ENCODE measurements at regions not wholly inside any gene's neighbourhood (a gene's known extent, or its start where the extent isn't known, plus 50 kb on each side); places are given as distances from the start of the nearest gene placed in this dataset.

DNA sequence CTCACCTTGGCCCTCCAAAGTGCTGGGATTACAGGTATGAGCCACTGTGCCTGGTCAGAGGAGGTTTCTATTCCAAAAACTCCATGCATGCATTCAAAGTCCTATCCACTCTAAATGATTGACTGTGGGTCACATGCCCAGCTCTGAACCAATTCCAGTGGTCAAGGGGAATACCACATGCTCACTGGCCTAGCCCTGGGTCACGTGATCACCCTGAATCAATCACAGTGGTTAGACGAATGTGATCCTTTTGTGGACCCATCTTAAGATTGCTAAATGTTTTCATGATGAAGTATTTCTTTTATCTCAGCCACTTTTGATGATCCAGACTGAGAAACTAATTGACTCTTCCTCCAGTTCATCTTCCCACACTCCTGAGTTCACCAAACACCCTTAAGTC, 475.8 kb downstream of the PREX1 start:
- no peaks in the 10 kb centered on the region for H3K4me1 ChIP-seq (ENCODE audit: insufficient read depth, low read length)
- H3K9me3 ChIP-seq (ENCODE audit: control insufficient read depth in 1 of 2, low read length in 2 of 2): no peaks in the 10 kb centered on the region
- H3K27ac ChIP-seq (ENCODE audit: low read depth, low read length): no peak overlapping the region
- H3K4me3 Mint-ChIP-seq: no peak overlapping the region
- no peaks in the 10 kb centered on the region for H3K36me3 ChIP-seq (ENCODE audit: insufficient read depth, low read length)
- H3K4me3 ChIP-seq (ENCODE audit: low read length in 2 of 2): no peak overlapping the region
- H3K4me1 Mint-ChIP-seq: no peaks in the 10 kb centered on the region
- H3K9me3 Mint-ChIP-seq: peaks cover 0 to 14% (median 6%) of the 10 kb centered on the region in 8 donors
- peaks cover 8 to 10% of the 10 kb centered on the region in 2 donors for H3K27me3 Mint-ChIP-seq
- ChIA-PET POLR2A (ENCODE audit: partially characterized antibody) (no interaction called here), CTCF (ENCODE audit: partially characterized antibody) (no interaction called here)
- H3K27ac Mint-ChIP-seq: no peak overlapping the region
- intact Hi-C loops (cut with micrococcal nuclease): no loop called here
- DNase-seq: no peak
- no peaks in the 10 kb centered on the region for H3K36me3 Mint-ChIP-seq
- H3K27me3 ChIP-seq (ENCODE audit: insufficient read depth, low read length): no peaks in the 10 kb centered on the region

DNA sequence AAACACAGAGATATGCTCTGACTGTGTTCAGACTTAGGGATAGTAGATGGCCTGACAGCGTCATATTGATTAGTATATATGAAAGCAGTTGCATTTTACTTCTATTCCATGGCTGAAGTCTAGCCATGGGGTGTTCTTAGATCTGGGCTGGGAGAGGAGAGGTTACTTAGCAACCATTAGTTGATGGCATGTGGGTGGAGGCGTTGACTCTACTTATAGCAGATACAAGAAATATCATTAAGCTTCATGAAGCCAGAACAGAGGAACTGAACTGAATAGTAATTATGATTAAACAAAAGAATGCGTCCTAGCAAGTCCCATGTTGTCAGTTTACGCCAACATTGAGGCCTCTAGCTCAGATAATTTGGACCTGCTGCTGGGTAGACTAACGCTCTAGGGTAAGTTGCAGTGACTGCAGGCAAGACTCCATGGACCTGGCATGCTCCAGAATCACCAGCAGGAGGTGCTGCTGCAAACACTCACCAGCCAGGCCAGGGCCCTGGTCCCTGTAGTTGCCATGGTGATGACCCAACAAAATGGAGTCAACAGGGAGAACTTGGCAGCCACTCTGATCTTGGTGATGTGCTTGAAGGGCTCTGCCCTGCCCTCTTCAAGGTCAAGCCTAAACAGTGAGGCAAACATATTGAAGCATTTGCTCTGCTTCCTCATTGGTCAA, 477.3 kb downstream of the PREX1 start:
- Mint-ChIP-seq H3K9me3 (peaks cover 0 to 11% (median 5%) of the 10 kb centered on the region in 8 donors), H3K27ac (no peak overlapping the region), H3K4me1 (no peaks in the 10 kb centered on the region), H3K4me3 (no peak overlapping the region), H3K36me3 (no peaks in the 10 kb centered on the region), H3K27me3 (peaks cover 6 to 10% of the 10 kb centered on the region in 2 donors)
- H3K9me3 ChIP-seq (ENCODE audit: control insufficient read depth in 1 of 2, low read length in 2 of 2): no peaks in the 10 kb centered on the region
- no peaks in the 10 kb centered on the region for H3K36me3 ChIP-seq (ENCODE audit: insufficient read depth, low read length)
- H3K27ac ChIP-seq (ENCODE audit: low read depth, low read length): no peak overlapping the region
- CTCF ChIA-PET (ENCODE audit: partially characterized antibody): no interaction called here
- no peaks in the 10 kb centered on the region for H3K27me3 ChIP-seq (ENCODE audit: insufficient read depth, low read length)
- DNase-seq: no peak
- H3K4me1 ChIP-seq (ENCODE audit: insufficient read depth, low read length): no peaks in the 10 kb centered on the region
- intact Hi-C loops (cut with micrococcal nuclease): no loop called here
- POLR2A ChIA-PET (ENCODE audit: partially characterized antibody): no interaction called here
- no peak overlapping the region for H3K4me3 ChIP-seq (ENCODE audit: low read length in 2 of 2)

DNA sequence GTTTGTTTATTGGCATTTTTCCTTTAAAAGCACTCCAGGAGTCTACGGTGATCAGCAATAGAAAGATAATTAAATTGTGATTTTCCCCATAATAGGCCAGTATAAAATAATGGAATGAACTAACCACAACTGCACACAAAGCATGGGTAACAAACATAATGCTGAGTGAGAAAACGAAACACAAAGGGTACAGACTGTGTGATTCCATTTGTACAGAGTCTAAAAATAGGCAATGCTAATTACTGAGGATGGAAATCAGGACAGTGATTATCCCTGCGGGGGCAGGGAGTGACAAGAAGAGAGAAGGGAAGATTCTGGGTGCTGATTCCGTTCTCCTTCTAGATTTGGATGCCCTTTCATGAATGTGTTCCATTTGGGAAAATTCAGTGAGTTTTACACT, 478.1 kb downstream of the PREX1 start:
- H3K27me3 ChIP-seq (ENCODE audit: insufficient read depth, low read length): no peaks in the 10 kb centered on the region
- Mint-ChIP-seq H3K27ac (no peak overlapping the region), H3K36me3 (no peaks in the 10 kb centered on the region), H3K4me3 (no peak overlapping the region), H3K27me3 (peaks cover 6 to 10% of the 10 kb centered on the region in 2 donors), H3K9me3 (peaks cover 0 to 11% (median 2%) of the 10 kb centered on the region in 8 donors), H3K4me1 (no peaks in the 10 kb centered on the region)
- no peaks in the 10 kb centered on the region for H3K36me3 ChIP-seq (ENCODE audit: insufficient read depth, low read length)
- intact Hi-C loops (cut with micrococcal nuclease): no loop called here
- ChIA-PET CTCF (ENCODE audit: partially characterized antibody) (no interaction called here), POLR2A (ENCODE audit: partially characterized antibody) (no interaction called here)
- DNase-seq: no peak
- H3K9me3 ChIP-seq (ENCODE audit: control insufficient read depth in 1 of 2, low read length in 2 of 2): no peaks in the 10 kb centered on the region
- H3K4me1 ChIP-seq (ENCODE audit: insufficient read depth, low read length): no peaks in the 10 kb centered on the region
- no peak overlapping the region for H3K27ac ChIP-seq (ENCODE audit: low read depth, low read length)
- H3K4me3 ChIP-seq (ENCODE audit: low read length in 2 of 2): no peak overlapping the region

DNA sequence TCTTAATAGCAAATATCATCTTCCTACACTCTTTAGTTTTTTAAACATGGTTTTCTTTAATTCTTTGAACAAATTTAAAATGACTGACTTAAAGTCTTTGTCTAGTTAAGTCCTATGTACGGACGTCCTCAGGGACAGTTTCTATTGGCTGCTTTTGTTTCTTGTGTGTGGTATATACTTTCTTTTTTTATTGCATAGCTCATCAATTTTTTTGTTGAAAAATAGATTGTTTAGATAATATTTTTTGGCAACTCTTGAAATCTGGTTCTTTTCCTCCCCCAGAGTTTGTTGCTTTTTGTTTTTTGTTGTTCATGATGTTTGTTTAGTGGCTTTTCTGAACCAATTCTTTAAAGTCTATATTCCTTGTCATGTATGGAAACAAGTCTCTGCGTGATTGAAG, 479.8 kb downstream of the PREX1 start:
- POLR2A ChIA-PET (ENCODE audit: partially characterized antibody): no interaction called here
- CTCF ChIA-PET (ENCODE audit: partially characterized antibody): no interaction called here

DNA sequence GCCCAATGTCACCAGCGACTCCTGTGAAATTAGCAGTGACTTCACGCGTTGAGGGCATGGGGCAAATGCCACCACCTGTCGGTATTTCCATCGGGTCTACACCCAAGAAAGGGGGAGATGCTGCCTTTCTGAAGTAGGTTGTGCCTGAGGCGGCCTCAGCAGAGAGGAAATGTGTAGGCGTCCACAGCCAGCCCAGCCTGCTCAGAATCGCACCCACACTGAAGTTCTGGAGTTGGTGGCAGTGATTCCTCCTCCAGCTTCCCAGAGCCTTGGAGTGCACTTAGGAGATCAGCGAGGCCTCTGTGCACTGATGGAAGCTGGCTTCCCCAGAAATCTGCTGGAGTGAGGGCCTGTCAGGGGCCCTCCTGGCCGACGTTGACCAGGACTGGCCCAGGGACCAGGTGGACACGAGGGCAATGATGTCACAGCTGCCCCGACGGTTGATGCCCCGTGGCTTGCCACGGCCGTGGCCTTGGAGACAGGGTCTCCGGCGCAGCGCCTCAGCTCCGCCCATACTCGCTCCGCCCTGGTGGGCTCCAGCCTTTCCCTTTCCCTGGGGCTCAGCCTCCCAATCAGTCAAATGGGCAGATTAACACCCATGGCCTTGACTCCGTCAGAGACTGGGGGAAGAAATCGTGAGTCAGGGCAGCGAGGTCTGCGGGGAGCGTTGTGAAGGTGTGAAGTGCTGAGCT, 484.8 kb downstream of the PREX1 start:
- no peaks in the 10 kb centered on the region for H3K27me3 ChIP-seq (ENCODE audit: insufficient read depth, low read length)
- Mint-ChIP-seq H3K27ac (no peak overlapping the region), H3K27me3 (peaks cover 18 to 19% of the 10 kb centered on the region in 2 donors), H3K4me1 (peaks cover 0 to 5% (median under 1%) of the 10 kb centered on the region in 4 donors), H3K9me3 (peaks cover 0 to 2% (median 0%) of the 10 kb centered on the region in 8 donors), H3K36me3 (no peaks in the 10 kb centered on the region), H3K4me3 (no peak overlapping the region)
- POLR2A ChIA-PET (ENCODE audit: partially characterized antibody): no interaction called here
- no peaks in the 10 kb centered on the region for H3K36me3 ChIP-seq (ENCODE audit: insufficient read depth, low read length)
- CTCF ChIA-PET (ENCODE audit: partially characterized antibody): no interaction called here
- intact Hi-C loops (cut with micrococcal nuclease): no loop called here
- no peak for DNase-seq
- no peaks in the 10 kb centered on the region for H3K9me3 ChIP-seq (ENCODE audit: control insufficient read depth in 1 of 2, low read length in 2 of 2)
- H3K27ac ChIP-seq (ENCODE audit: low read depth, low read length): no peak overlapping the region
- no peaks in the 10 kb centered on the region for H3K4me1 ChIP-seq (ENCODE audit: insufficient read depth, low read length)
- H3K4me3 ChIP-seq (ENCODE audit: low read length in 2 of 2): no peak overlapping the region

More for the DNA sequence above, 479.8 kb downstream of the PREX1 start:
- Histone ChIP-seq H3K36me3 (ENCODE audit: insufficient read depth, low read length) (no peaks in the 10 kb centered on the region), H3K4me1 (ENCODE audit: insufficient read depth, low read length) (no peaks in the 10 kb centered on the region), H3K9me3 (ENCODE audit: control insufficient read depth in 1 of 2, low read length in 2 of 2) (no peaks in the 10 kb centered on the region), H3K27me3 (ENCODE audit: insufficient read depth, low read length) (no peaks in the 10 kb centered on the region), H3K4me3 (ENCODE audit: low read length in 2 of 2) (no peak overlapping the region), H3K27ac (ENCODE audit: low read depth, low read length) (no peak overlapping the region)
- Mint-ChIP-seq H3K9me3 (peaks cover 0 to 7% (median 0%) of the 10 kb centered on the region in 8 donors), H3K4me3 (no peak overlapping the region), H3K4me1 (no peaks in the 10 kb centered on the region), H3K27ac (no peak overlapping the region), H3K27me3 (peaks cover 6 to 14% of the 10 kb centered on the region in 2 donors), H3K36me3 (no peaks in the 10 kb centered on the region)
- intact Hi-C loops (cut with micrococcal nuclease): no loop called here
- no peak for DNase-seq

DNA sequence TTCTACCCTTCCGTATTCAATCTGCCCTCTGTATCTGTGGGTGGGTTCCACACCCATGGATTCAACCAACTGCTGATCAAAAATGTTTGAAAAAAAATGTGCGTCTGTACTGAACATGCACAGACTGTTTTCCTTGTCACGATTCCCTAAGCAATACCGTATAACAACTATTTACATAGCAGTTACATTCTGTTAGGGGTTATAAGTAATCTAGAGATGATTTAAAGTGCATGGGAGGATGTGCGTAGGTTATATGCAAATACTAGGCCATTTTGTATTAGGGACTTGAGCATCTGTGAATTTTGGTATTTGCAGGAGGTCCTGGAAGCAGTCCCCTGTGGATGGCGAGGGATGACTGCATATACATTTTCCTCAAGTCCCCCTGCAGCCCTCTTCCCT, 486.9 kb downstream of the PREX1 start:
- Histone ChIP-seq H3K36me3 (ENCODE audit: insufficient read depth, low read length) (no peaks in the 10 kb centered on the region), H3K4me1 (ENCODE audit: insufficient read depth, low read length) (no peaks in the 10 kb centered on the region), H3K9me3 (ENCODE audit: control insufficient read depth in 1 of 2, low read length in 2 of 2) (no peaks in the 10 kb centered on the region), H3K27me3 (ENCODE audit: insufficient read depth, low read length) (no peaks in the 10 kb centered on the region), H3K27ac (ENCODE audit: low read depth, low read length) (no peak overlapping the region), H3K4me3 (ENCODE audit: low read length in 2 of 2) (no peak overlapping the region)
- intact Hi-C loops (cut with micrococcal nuclease): no loop called here
- no peak overlapping the region for H3K4me3 Mint-ChIP-seq
- CTCF ChIA-PET (ENCODE audit: partially characterized antibody): no interaction called here
- DNase-seq: no peak
- peaks cover 0 to 5% (median under 1%) of the 10 kb centered on the region in 8 donors for H3K9me3 Mint-ChIP-seq
- H3K36me3 Mint-ChIP-seq: no peaks in the 10 kb centered on the region
- POLR2A ChIA-PET (ENCODE audit: partially characterized antibody): no interaction called here
- peaks cover 0 to 5% (median under 1%) of the 10 kb centered on the region in 4 donors for H3K4me1 Mint-ChIP-seq
- H3K27me3 Mint-ChIP-seq: peaks cover 18 to 20% of the 10 kb centered on the region in 2 donors
- H3K27ac Mint-ChIP-seq: no peak overlapping the region

DNA sequence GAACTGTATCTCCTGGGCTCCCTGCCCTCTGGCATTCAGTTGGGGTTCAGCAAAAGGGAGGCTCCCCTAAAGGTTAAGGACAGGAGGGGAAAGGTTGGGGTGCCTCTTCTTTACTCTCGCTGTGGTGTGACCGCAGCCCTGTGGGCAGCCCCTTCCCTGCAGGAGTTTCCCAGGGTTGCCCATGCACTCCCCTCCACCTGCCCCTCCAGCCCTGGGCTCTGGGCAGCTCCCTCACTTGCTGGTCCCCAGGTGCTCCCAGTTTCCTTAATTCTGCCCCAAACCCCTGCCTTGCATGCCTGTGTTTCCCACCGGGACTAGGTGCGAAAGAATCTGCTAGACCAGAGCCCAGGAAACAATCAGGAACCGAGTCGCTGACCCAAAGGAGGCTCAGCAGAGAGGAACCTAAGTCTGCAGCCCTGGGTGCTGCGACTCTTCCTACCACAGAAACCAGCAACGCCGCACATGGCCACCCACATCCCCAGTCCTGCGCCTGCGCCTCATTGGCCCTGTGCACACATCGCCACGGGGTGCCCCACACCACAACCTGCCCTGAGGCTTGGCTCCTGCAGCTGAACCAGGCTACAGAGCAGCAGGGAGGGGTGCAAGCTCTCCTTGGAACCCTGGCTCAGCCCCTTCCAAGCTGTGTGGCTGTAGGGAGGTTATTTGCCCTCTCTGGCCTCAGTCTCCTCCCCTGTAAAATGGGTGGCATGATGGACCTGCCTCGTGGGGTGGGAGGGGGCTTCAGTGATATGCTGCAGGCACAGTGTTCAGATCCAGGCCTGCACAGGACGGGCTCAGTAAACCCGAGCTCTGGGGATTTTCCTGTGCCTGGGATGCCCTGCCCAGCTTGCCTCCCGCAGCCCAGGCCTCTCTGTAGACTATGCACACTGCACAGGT, 487.6 kb downstream of the PREX1 start:
- DNase-seq: no peak
- peaks cover 0 to 5% (median under 1%) of the 10 kb centered on the region in 4 donors for H3K4me1 Mint-ChIP-seq
- H3K27ac ChIP-seq (ENCODE audit: low read depth, low read length): no peak overlapping the region
- H3K36me3 ChIP-seq (ENCODE audit: insufficient read depth, low read length): no peaks in the 10 kb centered on the region
- no peak overlapping the region for H3K27ac Mint-ChIP-seq
- peaks cover 21 to 22% of the 10 kb centered on the region in 2 donors for H3K27me3 Mint-ChIP-seq
- H3K9me3 Mint-ChIP-seq: peaks cover 0 to 5% (median under 1%) of the 10 kb centered on the region in 8 donors
- no peak overlapping the region for H3K4me3 Mint-ChIP-seq
- no peak overlapping the region for H3K4me3 ChIP-seq (ENCODE audit: low read length in 2 of 2)
- no peaks in the 10 kb centered on the region for H3K4me1 ChIP-seq (ENCODE audit: insufficient read depth, low read length)
- ChIA-PET POLR2A (ENCODE audit: partially characterized antibody) (no interaction called here), CTCF (ENCODE audit: partially characterized antibody) (no interaction called here)
- no peaks in the 10 kb centered on the region for H3K36me3 Mint-ChIP-seq
- intact Hi-C loops (cut with micrococcal nuclease): no loop called here
- no peaks in the 10 kb centered on the region for H3K27me3 ChIP-seq (ENCODE audit: insufficient read depth, low read length)
- no peaks in the 10 kb centered on the region for H3K9me3 ChIP-seq (ENCODE audit: control insufficient read depth in 1 of 2, low read length in 2 of 2)
